HG02885 (cell line): ENCODE measurements at regions not wholly inside any gene's neighbourhood (a gene's known extent, or its start where the extent isn't known, plus 50 kb on each side); places are given as distances from the start of the nearest gene placed in this dataset.

Experiments
- ATAC-seq: cut with Tn5 transposase; IDR thresholded peaks from one replicate; pipeline ENCODE4 v1.9.1; 2021; ENCODE audit warnings: mild to moderate bottlenecking; ENCODE audit not compliant: unreplicated experiment, poor library complexity

DNA sequence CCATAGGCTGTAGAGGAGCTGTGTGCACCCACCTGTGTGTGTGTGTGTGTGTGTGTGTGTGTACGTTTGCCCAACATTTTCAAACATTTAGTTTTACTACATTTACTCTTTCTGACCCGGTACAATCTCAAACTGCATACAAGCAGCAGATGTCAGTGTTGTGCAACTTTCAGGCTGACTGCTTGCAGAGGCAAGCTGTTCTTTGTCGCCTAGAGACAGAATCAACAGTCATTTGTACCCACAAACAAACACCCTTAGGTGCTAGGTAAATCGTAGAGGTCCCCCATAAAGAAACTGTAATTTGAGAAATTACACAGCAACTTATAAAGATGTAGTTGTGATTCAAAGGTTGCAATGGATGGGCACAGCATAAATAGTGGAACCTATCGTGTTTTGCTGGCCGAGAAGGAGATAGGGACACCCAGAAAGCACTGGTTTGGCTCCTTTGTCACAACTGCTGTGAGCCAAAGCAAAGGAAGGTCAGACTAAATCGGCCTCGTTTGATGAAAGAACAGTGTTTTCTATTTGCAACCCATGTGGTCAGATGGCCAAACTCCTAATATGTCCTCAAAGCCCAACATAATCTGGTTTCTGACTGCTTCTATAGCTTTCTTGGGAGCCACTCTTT is 478.4 kb downstream of the TOX3 start:
- ATAC-seq = no peak

DNA sequence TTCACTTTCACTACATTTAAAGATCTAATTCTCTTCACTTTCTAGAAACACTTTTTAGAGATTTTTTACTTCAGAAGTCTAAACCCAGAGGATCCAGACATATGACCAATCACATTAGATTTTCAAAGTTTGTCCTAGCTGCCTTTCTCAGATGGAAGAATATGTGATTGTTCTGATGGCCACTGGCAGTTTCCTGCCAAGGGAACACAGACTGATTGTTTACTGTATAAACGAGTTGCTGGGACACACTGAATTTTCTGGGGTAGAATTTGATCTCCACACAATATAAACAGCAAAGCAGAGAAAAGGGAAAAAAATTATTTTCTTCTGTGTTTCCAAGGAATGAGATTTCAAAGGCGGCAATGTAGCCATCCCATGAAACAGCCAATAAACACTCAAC is 480.0 kb downstream of the TOX3 start:
- no peak for ATAC-seq

DNA sequence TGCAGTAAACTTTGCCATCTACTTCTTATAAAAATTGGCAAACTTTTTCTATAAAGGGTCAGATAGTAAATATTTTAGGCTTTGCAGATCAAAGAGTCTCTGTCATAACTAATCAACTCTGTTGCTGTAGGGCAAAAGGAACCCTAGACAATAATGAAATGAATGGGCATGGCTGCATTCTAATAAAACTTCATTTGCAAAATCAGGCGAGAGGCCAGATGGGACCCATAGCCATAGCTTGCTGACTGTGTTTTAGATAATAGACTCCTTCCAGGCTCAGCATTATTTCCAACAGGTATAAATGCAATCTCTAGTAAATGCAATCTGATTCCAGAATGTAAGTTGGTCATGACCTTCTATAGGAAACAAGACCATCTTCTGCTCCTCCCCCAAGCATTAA is 490.7 kb downstream of the TOX3 start:
- no peak for ATAC-seq

DNA sequence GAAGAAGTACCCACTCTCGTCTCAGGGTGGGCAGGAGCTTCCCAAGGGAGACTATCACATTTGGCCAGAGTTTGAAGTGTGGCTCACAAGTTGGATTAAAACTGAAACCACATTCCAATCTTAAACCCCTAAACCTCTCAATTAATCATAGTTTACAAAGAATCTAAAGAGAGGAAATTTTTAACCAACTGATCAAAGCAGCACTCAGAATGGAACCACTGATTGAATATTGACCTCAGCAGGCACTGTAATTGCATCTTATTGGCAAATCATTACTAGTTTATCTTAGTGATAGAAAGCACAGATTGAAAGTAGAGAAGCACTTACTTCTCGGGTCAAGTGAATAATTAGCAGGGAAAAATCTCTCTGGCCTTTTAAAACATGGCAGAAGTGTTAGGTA is 491.6 kb downstream of the TOX3 start:
- ATAC-seq = no peak

DNA sequence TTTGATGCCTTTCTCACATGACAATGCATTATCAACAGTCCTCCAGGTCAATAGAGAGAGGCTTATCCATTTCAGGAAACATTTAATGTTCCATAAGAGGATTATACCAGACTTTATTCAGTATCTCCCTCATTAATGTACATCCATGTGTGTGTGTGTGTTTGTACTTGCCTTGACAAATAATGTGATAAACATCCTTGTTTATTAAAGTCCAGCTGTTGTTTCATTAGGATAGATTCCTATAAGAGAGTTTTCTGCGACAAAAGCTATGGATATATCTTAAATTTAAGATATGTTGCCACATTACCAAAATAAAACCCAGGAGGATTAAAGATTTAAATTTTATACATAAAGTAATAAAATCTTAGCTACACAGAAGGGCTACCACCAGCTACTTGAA is 492.6 kb downstream of the TOX3 start:
- ATAC-seq = no peak

DNA sequence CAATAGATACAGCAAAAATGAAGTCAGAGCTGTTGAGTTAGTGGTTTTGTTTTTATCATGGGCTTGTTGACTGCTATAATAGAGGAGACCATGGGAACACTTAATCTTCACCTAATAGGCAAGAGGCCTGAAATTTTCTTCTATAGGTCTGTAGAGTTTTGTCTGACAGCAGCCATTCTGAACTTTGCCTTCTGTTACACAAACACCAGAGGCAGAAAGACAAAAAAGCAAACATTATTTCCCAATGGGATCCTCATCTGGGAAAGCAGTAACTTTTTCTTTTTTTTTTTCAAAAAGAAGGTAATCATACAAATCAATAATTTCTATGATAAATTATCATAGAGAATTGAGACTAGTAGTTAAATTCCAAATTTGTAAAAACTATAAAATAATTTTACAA is 494.1 kb downstream of the TOX3 start:
- ATAC-seq = no peak

DNA sequence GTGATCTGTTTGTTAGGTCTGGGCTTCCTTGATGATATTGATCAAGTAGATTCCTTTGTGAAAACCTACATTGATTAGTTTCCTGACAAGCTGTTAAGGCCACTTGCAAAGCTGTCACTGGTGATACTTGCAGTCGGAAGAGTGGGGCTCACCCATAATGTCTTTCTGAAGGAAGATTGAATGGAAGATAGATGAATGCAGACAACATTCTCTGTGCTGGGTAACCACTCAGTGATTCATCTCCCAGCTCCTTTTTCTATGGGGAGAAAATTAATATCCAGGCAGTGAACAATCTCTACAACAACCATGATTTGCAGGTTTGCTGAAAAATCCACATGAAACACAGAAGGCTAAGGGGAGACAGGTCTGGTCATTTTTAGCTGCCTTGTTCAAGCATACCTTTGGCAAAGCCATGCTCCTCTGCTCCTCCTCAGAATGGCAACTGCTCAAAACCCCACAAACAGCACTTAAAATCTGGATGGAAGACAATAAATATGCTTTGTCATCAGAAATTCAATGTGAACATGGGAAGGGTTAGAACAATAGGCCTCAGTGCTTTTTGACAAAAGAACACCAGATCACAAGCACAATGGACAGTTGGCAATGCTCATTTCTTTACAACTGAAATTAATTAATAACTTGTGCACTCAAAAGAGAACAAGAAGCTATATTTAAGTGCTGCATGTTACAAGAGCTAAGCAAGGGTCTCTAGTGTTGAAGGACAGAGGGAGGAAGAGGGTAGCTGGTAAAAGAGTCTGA is 495.4 kb downstream of the TOX3 start:
- no peak for ATAC-seq

DNA sequence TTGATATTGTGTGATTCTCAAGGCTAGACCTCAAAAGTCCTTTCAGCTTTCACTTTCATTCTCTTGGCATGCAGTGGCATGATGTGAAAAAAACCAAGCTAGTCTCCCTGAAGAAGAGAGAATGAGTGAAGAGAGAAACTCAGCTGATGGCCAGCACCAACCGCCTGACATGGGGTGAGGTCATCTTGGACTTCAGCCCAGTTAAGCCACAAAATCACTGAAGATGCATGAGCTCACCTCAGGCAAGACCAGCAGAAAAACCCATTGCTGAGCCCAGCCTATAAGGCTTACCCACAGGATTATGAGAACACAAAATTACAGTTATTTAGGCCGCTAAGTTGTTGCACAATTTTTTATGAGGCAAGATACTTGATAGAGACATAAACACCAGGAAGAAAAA is 496.5 kb downstream of the TOX3 start:
- no peak for ATAC-seq

DNA sequence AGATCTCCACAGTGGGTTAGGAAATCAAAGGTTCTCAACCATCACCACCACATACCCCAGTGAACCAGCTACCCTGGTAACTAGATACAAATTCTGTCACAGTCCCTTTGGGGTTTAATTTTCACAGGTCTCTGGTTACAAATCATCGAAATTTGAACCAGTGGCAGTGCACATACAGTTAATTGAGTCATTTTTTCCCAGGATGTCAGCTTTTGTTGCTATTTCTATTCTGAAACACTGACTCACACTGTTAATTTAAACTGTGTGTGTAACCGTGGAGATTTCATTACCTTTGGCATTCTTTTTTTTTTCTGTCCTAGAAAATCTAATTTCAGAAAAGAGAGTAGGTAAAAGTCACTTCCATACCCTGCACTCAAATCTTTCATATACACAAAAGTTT is 511.5 kb downstream of the TOX3 start:
- ATAC-seq = no peak

DNA sequence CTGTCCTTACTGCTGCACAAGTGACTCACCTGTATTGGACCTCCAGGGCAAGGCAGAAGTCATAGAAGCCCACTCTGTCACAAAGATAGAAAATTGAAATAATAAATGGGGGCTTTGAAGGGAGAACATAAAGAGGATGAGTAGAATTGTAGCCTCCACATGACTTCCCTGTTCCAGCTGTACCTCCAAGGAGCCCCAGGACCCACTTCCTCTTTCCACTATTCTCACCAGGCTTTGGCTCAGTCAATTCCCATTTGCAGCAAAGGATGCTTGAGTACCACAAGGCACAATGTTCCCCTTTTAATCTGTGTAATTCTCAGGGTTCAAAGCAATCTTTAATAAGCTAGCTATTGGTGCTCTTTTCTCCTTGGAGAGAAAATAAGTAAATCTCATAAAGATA is 512.1 kb downstream of the TOX3 start:
- ATAC-seq = no peak

DNA sequence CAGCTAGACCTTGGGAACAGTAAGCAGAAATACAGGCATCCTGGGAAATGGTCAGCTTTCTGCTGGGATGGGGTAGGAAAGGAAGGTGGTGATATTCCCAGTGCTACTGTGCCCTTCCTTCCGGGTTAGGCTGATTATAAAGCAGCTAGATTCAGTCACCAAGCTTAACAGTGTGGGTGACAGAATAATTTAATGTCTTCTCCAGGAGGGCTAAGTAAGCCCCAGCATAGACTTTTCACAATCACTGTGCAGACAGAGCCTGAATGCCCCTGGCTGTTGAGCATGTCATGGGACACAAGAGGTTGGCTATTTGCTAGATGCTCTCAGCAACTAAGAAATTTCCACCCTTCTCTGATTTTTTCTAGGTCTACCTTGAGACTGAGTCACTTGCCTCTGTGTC is 513.0 kb downstream of the TOX3 start:
- ATAC-seq = no peak

DNA sequence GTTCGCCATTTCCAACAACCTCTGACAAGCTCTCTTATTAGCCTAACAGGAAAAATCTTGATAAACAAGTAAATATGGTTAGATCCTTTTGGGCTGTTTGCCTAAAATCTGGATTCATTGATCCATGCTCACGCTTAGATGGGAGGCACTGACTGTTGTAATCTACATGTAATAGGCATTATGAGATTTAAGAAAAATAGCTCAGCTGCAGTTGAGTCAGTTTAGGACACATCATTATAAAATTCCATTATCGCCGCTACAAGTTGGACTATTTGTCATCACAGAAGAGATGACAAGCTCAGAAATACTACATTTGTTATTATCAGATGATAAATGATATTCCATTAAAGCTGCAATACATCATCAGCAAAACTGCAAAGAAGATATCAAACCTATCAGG is 524.0 kb downstream of the TOX3 start:
- ATAC-seq = no peak

DNA sequence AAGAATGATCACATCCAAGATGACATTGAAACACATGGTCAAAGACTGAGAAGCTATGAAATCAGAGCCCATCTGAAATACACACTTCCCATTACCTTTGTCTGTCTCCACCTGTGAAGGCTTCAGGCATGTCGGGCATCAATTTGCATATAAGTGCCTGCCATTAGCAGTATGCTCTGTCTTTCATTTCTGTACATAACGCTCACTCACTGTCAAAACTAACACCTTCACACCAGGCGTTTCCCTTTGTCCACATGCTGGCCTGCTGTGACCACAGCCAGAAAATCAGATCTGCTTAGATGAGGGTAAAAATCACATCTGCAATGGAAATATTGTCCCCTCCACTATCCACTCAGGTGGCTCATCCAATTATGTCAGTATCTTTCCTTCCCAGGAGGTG is 524.8 kb downstream of the TOX3 start:
- no peak for ATAC-seq

DNA sequence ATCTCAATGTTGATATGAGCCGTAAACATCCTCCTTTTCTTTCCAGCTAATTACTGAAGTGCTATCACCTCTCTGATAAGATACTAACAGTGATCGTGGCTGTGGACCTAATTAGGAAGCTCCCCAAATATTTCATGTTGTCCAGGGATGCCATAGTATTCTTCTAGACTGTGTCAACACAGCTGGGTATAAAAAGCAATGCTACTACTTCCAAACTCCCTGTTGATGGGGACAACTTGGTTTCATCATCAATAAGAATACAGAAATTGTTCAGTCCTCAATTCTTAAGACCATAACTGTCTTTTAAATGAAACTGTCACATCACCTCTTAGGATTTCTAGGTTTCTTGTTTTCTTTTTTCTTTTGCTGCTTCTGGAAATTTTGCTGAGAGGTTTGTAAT is 530.6 kb downstream of the TOX3 start:
- no peak for ATAC-seq

DNA sequence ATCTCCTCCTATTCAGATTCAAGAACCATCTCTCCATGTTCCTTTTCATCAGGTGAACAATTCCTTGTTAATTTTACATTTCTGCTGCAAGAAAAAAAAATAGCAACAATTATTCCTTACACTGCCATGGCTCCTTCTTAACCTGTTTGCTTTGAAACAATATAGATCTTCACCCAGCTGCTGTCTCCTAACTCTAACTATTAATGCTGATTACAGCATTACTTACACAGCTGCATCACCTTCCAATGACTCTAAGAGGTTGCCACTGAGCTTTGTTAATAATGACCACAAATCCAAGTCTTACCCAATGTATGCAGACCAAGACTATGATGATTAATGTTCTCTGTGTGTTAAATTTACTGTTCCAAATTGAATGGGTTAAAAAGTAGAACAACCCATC is 541.4 kb downstream of the TOX3 start:
- no peak for ATAC-seq

DNA sequence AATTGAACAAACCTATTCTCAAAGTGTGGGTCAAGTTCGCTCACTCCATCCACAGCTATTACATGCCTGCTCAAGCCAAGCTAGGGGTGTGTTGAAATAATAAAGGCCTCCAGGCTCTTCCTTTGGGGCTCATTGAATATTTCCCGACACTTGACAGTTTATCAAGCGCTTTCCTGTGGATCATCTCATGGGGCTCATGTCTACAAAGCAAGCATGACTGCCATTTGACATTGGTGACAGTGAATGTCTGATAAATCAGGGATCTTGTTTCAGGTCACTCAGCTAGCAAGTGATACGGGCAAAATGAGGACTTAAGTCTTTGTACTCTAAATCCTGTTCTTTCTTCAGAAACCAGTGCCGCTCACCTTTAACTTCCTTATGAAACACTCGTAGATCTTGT is 542.6 kb downstream of the TOX3 start:
- ATAC-seq = no peak

DNA sequence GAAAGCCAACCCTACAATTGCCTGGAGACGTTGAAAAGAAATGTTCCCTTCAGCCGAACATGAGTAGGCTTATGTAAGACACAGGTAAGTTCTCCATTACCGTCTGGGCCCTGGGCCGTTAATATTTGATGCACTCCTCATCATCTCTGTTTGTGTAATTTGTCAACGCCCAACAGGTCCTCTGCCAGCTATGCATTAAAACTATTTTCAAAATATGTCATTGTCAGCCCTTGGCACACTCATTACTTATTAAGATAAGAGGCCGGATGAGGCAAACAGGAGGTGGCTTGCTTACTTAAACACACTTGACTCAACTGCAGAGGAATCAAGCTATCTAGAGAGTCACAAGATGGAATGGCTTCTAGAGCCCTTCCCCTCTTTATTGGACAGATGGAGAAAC is 544.9 kb downstream of the TOX3 start:
- no peak for ATAC-seq

DNA sequence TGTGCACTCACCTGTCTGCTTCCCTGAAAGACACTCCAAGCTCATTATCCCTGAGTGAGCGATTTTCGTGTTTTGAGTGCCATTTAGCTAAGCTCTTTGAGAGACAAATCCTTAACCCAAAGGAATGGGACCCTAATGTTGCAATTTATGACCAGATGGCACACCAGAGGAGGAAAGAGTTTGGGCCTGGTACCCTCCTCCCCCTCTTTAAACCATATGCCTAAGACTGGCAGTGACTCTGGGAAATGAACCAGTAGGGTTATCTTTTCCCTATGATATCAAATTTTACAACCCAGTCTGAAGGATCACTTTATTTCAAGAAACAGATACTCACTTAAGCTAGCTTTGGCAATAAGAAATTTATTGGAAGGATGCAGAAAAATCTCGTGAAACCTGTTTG is 550.4 kb downstream of the TOX3 start:
- ATAC-seq = no peak

DNA sequence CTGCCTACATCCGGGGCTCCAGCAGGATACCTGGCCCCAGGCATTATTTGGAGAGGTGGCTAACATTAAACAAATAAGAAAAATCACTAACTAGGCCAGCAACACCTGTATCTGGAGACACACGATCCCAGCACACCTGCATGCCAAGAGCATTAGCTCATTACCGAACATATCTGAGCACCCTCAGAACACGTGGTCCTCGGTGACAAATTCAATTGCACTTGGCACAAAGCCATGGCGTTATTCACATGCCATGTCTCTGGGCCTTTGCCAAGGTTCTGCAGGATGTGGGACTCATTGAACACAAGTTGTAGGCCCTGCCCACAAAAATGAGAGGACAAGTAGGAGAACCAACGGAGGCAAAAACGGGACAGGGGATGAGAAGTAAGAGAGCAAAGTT is 552.3 kb downstream of the TOX3 start:
- no peak for ATAC-seq

DNA sequence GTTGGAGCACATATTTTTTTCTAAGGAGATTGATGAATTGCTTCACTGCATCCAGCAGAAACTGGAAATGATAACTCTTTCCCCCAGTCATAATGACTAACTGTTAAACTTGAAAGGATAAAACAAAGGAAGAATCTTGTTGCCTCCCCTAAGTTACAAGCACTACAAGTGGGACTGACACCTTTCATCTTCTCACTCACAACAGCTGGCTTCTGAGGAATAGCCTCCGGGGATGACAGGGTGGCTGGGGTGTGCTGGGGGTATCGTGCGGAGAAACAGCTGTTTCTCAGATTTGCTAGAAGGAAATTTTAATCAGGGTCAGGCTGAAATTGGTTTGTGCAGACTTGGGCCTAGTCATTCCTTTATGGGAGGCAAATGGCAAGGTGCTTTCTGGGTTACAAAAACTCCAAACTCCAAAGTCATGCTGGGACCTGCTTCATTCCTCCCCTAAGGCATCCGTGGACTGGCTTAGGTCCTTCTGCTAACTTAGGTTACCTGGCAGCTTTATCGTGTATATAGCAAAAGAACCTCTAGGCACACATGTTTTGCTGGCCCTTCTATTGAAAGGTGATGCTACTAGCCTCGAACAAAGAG is 557.2 kb downstream of the TOX3 start:
- ATAC-seq = no peak

DNA sequence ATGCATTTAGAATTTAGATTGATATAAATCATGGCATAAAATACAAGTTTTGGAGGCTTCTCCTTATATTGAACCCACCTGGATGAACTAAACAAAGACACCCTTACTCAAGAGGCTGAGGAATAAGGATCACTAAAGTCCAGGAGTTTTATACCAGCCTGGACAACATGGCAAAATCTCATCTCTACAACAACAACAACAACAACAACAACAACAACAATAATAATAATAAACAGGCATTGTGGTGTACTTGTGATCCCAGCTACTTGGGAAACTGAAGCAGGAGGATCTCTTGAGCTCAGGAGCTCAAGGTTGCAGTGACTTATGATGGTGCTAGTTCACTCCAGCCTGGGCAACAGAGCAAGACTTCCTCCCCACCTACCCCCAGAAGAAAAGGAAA is 558.0 kb downstream of the TOX3 start:
- ATAC-seq = no peak

DNA sequence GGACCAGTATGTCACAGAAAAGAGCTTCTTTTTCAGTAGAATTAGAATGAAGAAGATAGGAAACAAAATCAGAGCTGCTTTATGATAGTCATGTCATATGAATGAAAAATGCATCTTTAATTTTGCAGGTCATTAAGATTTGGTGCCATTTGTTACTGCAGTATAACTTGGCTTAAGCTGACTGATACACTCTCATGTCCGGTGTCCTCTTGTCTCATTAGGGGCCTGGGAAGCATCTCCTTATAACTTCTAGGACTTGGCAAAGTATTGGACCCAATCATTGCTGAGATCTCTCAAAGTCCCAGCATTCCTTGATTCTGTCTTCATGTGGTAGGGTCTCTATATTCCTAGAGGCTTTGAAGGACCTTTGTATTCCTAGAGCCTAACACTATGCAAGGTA is 559.4 kb downstream of the TOX3 start:
- no peak for ATAC-seq
